DND-41 (cell line): ENCODE measurements at regions not wholly inside any gene's neighbourhood (a gene's known extent, or its start where the extent isn't known, plus 50 kb on each side); places are given as distances from the start of the nearest gene placed in this dataset.
A peak's percentile ranks its signal among the peaks of the same experiment; 100 is the strongest.

Experiments
- ATAC-seq: fragments of 200-7000 bp; cut with Tn5 transposase; 3 replicates; pipeline ENCODE4 v1.9.1; 2021; ENCODE audit warnings: low read depth; ENCODE audit not compliant: insufficient read depth
- DNase-seq: peaks from one replicate; pipeline ENCODE4 v3.0.0-alpha.2; 2020
- H2AFZ ChIP-seq: 2 replicates; pipeline ENCODE4 v1.6.0; 2012; ENCODE audit warnings: low read depth, low read length
- H3K27ac ChIP-seq: 2 replicates; pipeline ENCODE4 v1.5.1; 2012; ENCODE audit warnings: low read length, inconsistent platforms
- H3K27me3 ChIP-seq: fragments of 200-600 bp; sonication (generic); 2 replicates; pipeline ENCODE4 v1.6.0; 2012; ENCODE audit warnings: low read length, mild to moderate bottlenecking, inconsistent platforms; ENCODE audit not compliant: insufficient read depth, poor library complexity
- H3K36me3 ChIP-seq: 2 replicates; pipeline ENCODE4 v1.5.1; 2012; ENCODE audit warnings: low read length, inconsistent platforms; ENCODE audit not compliant: insufficient read depth
- H3K4me1 ChIP-seq: 2 replicates; pipeline ENCODE4 v1.5.1; 2012; ENCODE audit warnings: mild to moderate bottlenecking, low read length; ENCODE audit not compliant: insufficient read depth
- H3K4me2 ChIP-seq: 2 replicates; pipeline ENCODE4 v1.6.0; 2012; ENCODE audit warnings: mild to moderate bottlenecking, moderate library complexity, low read length, inconsistent platforms; ENCODE audit not compliant: insufficient read depth
- H3K4me3 ChIP-seq, 2 experiments: fragments of 200-600 bp in 1 of 2; shearing (Covaris generic) in 1 of 2; 2 replicates each; pipeline ENCODE4 v1.5.1; 2012 to 2016; ENCODE audit warnings: inconsistent platforms in 2 of 2, low read length in 2 of 2, mild to moderate bottlenecking in 2 of 2, low read depth in 1 of 2, moderate library complexity in 1 of 2
- H3K79me2 ChIP-seq: 2 replicates; pipeline ENCODE4 v1.6.0; 2012; ENCODE audit warnings: low read length, inconsistent platforms; ENCODE audit not compliant: insufficient read depth
- H3K9ac ChIP-seq: 2 replicates; pipeline ENCODE4 v1.6.0; 2012; ENCODE audit warnings: low read depth, mild to moderate bottlenecking, inconsistent platforms, low read length, moderate library complexity
- H3K9me3 ChIP-seq: 2 replicates; pipeline ENCODE4 v1.5.1; 2012; ENCODE audit warnings: low read length, moderate library complexity, mild to moderate bottlenecking, inconsistent platforms; ENCODE audit not compliant: insufficient read depth, severe bottlenecking
- H4K20me1 ChIP-seq: 2 replicates; pipeline ENCODE4 v1.6.0; 2012; ENCODE audit warnings: low read length; ENCODE audit not compliant: insufficient read depth
- CTCF ChIP-seq: IDR thresholded peaks from 2 replicates; pipeline ENCODE4 v1.5.1; 2012; ENCODE audit warnings: borderline replicate concordance, low read length, moderate library complexity, mild to moderate bottlenecking; ENCODE audit not compliant: poor library complexity, severe bottlenecking; ENCODE audit errors: extremely low read depth
- EZH2 ChIP-seq: IDR thresholded peaks from 3 replicates; pipeline ENCODE4 v1.6.1; 2012; ENCODE audit warnings: borderline replicate concordance, low read depth, mild to moderate bottlenecking, moderate library complexity, low read length, inconsistent platforms; ENCODE audit not compliant: severe bottlenecking

- Histone ChIP-seq H3K27ac (no peak overlapping the region), H3K79me2 (no peaks in the 10 kb centered on the region), H3K9ac (no peak overlapping the region), H3K4me3 (no peak overlapping the region), H2AFZ (no peak overlapping the region), H4K20me1 (no peaks in the 10 kb centered on the region), H3K4me1 (peaks cover 9% of the 10 kb centered on the region; the same call in 1 of the 2 replicates), H3K36me3 (no peaks in the 10 kb centered on the region), H3K9me3 (no peaks in the 10 kb centered on the region), H3K4me2 (no peak overlapping the region), H3K27me3 (no peaks in the 10 kb centered on the region)
- DNase-seq (no peak), ATAC-seq (peak; percentile 57)
- TF ChIP-seq CTCF, result no peak
- TF ChIP-seq EZH2, result no peak
Measured at GRCh38 chr11:88398372-88398771, 60.8 kb upstream of the CTSC start.

- H3K4me3 ChIP-seq, result no peak overlapping the region
- TF ChIP-seq CTCF (no peak), EZH2 (no peak)
- no peak for ATAC-seq
Measured at GRCh38 chr11:88390254-88390653, 52.7 kb upstream of the CTSC start.

GRCh38 chr11:88387957-88388356 is 50.4 kb upstream of the CTSC start:
- no peak for DNase-seq

More at GRCh38 chr11:88390254-88390653, 52.7 kb upstream of the CTSC start:
- H3K4me2 ChIP-seq, result no peak overlapping the region
- H2AFZ ChIP-seq, result no peak overlapping the region
- H3K27me3 ChIP-seq, result no peaks in the 10 kb centered on the region
- no peak for DNase-seq
- H3K9ac ChIP-seq, result no peak overlapping the region
- H3K36me3 ChIP-seq, result no peaks in the 10 kb centered on the region
- H3K27ac ChIP-seq, result no peak overlapping the region
- no peaks in the 10 kb centered on the region for H3K79me2 ChIP-seq
- no peaks in the 10 kb centered on the region for H4K20me1 ChIP-seq
- H3K4me1 ChIP-seq, result no peaks in the 10 kb centered on the region
- no peaks in the 10 kb centered on the region for H3K9me3 ChIP-seq

More at GRCh38 chr11:88387957-88388356, 50.4 kb upstream of the CTSC start:
- H3K4me1 ChIP-seq, result no peaks in the 10 kb centered on the region
- no peak overlapping the region for H3K27ac ChIP-seq
- no peak overlapping the region for H3K9ac ChIP-seq
- no peaks in the 10 kb centered on the region for H4K20me1 ChIP-seq
- H3K27me3 ChIP-seq, result no peaks in the 10 kb centered on the region
- H3K79me2 ChIP-seq, result no peaks in the 10 kb centered on the region
- no peak for TF ChIP-seq EZH2
- no peak for TF ChIP-seq CTCF
- H3K4me2 ChIP-seq, result no peak overlapping the region
- H3K36me3 ChIP-seq, result no peaks in the 10 kb centered on the region
- no peak for ATAC-seq
- H3K4me3 ChIP-seq, result no peak overlapping the region
- no peaks in the 10 kb centered on the region for H3K9me3 ChIP-seq
- no peak overlapping the region for H2AFZ ChIP-seq
